C4-2B (cell line): ENCODE measurements at regions not wholly inside any gene's neighbourhood (a gene's known extent, or its start where the extent isn't known, plus 50 kb on each side); places are given as distances from the start of the nearest gene placed in this dataset.

Experiments
- CTCF ChIP-seq: fragments of 450-650 bp; conservative IDR thresholded peaks from 2 replicates; pipeline ENCODE4 v1.5.1; 2017; ENCODE audit warnings: mild to moderate bottlenecking
- ZFX ChIP-seq: fragments of 450-650 bp; IDR thresholded peaks from 2 replicates; pipeline ENCODE4 v1.6.1; 2017

DNA sequence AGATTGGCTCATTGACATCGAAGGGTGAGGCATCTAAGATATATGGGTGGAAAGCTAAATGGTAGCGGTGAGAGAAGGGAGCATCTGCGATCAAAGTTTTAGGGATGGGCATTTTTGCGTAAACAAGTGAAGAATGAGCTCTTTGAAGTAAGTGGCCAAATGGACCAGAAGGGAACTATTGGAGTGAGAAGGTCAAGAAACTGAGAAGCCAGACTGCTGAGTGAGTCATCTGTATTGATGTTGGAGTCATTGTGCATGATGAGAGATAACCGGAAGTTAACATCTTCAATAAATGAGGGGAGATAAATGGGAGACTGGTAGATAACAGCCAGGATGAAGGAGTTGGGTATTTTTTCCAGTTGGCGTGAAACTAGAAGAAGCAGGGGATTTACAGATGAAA, 271.9 kb upstream of the PDE3A start:
- TF ChIP-seq CTCF, result no peak
- no peak for TF ChIP-seq ZFX
